ENCODE measurements at regions not wholly inside any gene's neighbourhood (a gene's known extent, or its start where the extent isn't known, plus 50 kb on each side); places are given as distances from the start of the nearest gene placed in this dataset.

GRCh38 chr11:128157423-128158298, 429.7 kb downstream of the ETS1 start:
- TF ChIP-seq, protein P1, sequence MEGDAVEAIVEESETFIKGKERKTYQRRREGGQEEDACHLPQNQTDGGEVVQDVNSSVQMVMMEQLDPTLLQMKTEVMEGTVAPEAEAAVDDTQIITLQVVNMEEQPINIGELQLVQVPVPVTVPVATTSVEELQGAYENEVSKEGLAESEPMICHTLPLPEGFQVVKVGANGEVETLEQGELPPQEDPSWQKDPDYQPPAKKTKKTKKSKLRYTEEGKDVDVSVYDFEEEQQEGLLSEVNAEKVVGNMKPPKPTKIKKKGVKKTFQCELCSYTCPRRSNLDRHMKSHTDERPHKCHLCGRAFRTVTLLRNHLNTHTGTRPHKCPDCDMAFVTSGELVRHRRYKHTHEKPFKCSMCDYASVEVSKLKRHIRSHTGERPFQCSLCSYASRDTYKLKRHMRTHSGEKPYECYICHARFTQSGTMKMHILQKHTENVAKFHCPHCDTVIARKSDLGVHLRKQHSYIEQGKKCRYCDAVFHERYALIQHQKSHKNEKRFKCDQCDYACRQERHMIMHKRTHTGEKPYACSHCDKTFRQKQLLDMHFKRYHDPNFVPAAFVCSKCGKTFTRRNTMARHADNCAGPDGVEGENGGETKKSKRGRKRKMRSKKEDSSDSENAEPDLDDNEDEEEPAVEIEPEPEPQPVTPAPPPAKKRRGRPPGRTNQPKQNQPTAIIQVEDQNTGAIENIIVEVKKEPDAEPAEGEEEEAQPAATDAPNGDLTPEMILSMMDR (conservative IDR thresholded peaks at IDR 0.05; ENCODE audit: low read length) = peak; percentile 70
- DNase-seq (ENCODE audit: low read depth) = peak; percentile 79
- no peak overlapping the region for H3K4me3 ChIP-seq (ENCODE audit: low read length)

DNA sequence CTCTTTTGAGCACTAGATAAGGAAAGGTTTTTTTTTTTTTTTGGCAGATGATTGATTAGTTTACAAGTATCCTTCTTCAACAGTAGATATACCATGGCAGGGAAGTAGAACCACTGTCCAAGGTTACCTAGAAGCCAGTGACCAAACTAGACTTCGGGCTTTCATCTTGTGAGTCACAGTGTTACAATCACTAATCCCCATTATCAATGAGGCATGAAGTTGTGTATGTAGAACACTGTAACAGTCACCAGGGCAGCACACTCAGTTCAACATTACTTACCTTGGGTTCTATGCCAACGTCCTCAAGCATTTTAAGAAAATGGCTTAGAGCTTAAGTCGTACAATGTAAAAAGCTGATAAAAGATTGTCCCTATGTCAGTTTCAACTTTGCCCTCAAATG, 430.9 kb downstream of the ETS1 start:
- H3K4me3 ChIP-seq (ENCODE audit: low read length) = no peak overlapping the region
- no peak for DNase-seq (ENCODE audit: low read depth)
- TF ChIP-seq, protein P1 (conservative IDR thresholded peaks at IDR 0.05; ENCODE audit: low read length) = no peak

- no peak overlapping the region for H3K4me3 ChIP-seq (ENCODE audit: low read length)
- TF ChIP-seq, protein P1 (conservative IDR thresholded peaks at IDR 0.05; ENCODE audit: low read length) = no peak
- DNase-seq (ENCODE audit: low read depth) = no peak
Observed at GRCh38 chr11:128155590-128155989, 431.8 kb downstream of the ETS1 start.

- DNase-seq (ENCODE audit: low read depth) = no peak
- TF ChIP-seq, protein P1 (conservative IDR thresholded peaks at IDR 0.05; ENCODE audit: low read length) = no peak
Observed at GRCh38 chr11:128153697-128154048, 433.7 kb downstream of the ETS1 start.

DNA sequence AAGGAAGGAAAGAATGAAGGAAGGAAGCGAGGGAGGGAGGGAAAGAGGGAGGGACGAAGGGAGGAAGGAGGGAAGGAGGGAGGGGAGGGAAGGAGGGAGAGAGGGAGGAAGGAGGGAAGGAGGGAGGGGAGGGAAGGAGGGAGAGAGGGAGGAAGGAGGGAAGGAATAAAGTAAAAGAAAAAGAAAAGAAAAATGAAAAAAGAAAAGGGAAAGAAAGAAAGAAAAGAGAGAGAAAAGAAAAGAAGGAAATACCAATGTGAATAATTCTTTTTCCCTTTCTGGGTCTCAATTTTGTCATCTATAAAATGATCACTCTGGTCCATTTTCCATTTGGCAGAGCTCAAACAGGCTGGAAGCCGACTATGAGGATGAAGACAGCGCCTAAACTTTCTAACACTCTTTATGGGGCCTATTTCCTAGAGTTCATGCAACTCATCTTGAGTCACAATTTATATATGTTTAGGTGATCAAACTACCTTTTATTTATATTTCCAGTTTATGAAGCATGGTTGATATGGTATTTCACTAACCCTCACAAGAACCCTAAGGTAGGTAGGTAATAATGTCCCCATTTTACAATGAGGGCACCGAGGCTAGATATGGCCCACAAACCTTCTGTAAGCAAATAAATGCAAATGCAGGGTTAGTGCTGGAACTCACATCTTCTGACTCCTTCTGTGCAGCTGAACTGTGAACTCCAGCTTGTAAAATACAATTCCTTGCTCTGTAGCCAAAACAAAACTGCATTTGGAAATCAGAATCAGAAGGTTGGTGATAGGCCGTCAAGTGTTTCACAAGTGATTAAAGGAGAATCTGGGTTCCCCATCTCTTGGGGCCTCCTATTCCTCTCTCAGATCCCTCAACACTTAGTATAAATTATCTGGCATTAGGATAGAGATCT, 434.3 kb downstream of the ETS1 start:
- H3K4me3 ChIP-seq (ENCODE audit: low read length) = no peak overlapping the region
- TF ChIP-seq, protein P1 (conservative IDR thresholded peaks at IDR 0.05; ENCODE audit: low read length) = no peak
- no peak for DNase-seq (ENCODE audit: low read depth)

More at GRCh38 chr11:128153697-128154048, 433.7 kb downstream of the ETS1 start:
- H3K4me3 ChIP-seq (ENCODE audit: low read length) = no peak overlapping the region

DNA sequence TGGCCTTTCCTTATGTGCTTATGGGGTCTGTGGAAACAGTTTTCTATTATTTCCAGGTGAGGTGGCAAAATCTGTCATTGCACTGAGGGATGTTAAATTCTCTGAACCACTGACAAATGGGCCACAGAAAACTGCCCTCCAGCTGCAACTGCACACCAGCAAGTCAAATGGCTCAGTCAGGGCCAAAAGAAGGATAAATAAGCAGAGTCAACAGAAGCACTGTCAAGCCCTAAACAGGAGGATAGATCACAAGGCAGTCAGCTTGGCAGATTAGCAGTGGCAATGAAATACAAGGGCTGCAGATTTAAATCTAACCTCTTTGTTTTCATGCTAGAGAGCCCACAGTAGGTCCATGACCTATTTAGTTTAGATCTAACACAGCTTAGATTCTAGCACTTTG, 435.6 kb downstream of the ETS1 start:
- TF ChIP-seq, protein P1 (conservative IDR thresholded peaks at IDR 0.05; ENCODE audit: low read length) = no peak
- DNase-seq (ENCODE audit: low read depth) = no peak

More for the DNA sequence above, 435.6 kb downstream of the ETS1 start:
- H3K4me3 ChIP-seq (ENCODE audit: low read length) = no peak overlapping the region
